Right lung (tissue), 2 donors: ENCODE measurements at regions not wholly inside any gene's neighbourhood (a gene's known extent, or its start where the extent isn't known, plus 50 kb on each side); places are given as distances from the start of the nearest gene placed in this dataset.
"Not testable (repeated sequence)": the region's sequence is repeated elsewhere in the genome, so short reads cannot be mapped to it uniquely, and the experiment has no call there.

Experiments
- DNase-seq, 2 donors: peaks; one replicate each; pipeline ENCODE4 v3.0.0-alpha.2; 2013

GRCh38 chr15:59896663-59897074 is 107.4 kb upstream of the FOXB1 start:
- DNase-seq = no peak

- DNase-seq = no peak
Observed at GRCh38 chr15:59894835-59895234, 109.3 kb upstream of the FOXB1 start.

- DNase-seq = peak in 1 of 2 donors; percentile 18
Observed at GRCh38 chr15:59892985-59893384, 111.1 kb upstream of the FOXB1 start.

GRCh38 chr15:59887870-59888269 is 116.2 kb upstream of the FOXB1 start:
- not testable (repeated sequence) for DNase-seq

- DNase-seq = no peak
Observed at GRCh38 chr15:59887211-59887610, 116.9 kb upstream of the FOXB1 start.

GRCh38 chr15:59886441-59886840 is 117.7 kb upstream of the FOXB1 start:
- no peak for DNase-seq

GRCh38 chr15:59885832-59886231 is 118.3 kb upstream of the FOXB1 start:
- no peak for DNase-seq

GRCh38 chr15:59879506-59880265 is 124.4 kb upstream of the FOXB1 start:
- DNase-seq = no peak

GRCh38 chr15:59876140-59876539 is 128.0 kb upstream of the FOXB1 start:
- no peak for DNase-seq

GRCh38 chr15:59873644-59874272 is 130.4 kb upstream of the FOXB1 start:
- no peak for DNase-seq

GRCh38 chr15:59867086-59867855 is 136.8 kb upstream of the FOXB1 start:
- no peak for DNase-seq

- DNase-seq = no peak
Observed at GRCh38 chr15:59866642-59867041, 137.5 kb upstream of the FOXB1 start.

GRCh38 chr15:59862191-59863155 is 141.6 kb upstream of the FOXB1 start:
- DNase-seq = no peak

GRCh38 chr15:59847968-59848367 is 156.1 kb upstream of the FOXB1 start:
- no peak for DNase-seq

GRCh38 chr15:59845942-59846499 is 156.9 kb upstream of the BNIP2 start:
- DNase-seq = no peak

GRCh38 chr15:59843609-59844008 is 154.5 kb upstream of the BNIP2 start:
- no peak for DNase-seq

- no peak for DNase-seq
Observed at GRCh38 chr15:59841036-59841435, 151.9 kb upstream of the BNIP2 start.

- no peak for DNase-seq
Observed at GRCh38 chr15:59839906-59840305, 150.8 kb upstream of the BNIP2 start.

- DNase-seq = no peak
Observed at GRCh38 chr15:59838900-59839299, 149.8 kb upstream of the BNIP2 start.

- DNase-seq = no peak
Observed at GRCh38 chr15:59835776-59836175, 146.7 kb upstream of the BNIP2 start.

- no peak for DNase-seq
Observed at GRCh38 chr15:59834528-59834927, 145.4 kb upstream of the BNIP2 start.
